IMR-90 (cell line): ENCODE measurements at regions not wholly inside any gene's neighbourhood (a gene's known extent, or its start where the extent isn't known, plus 50 kb on each side); places are given as distances from the start of the nearest gene placed in this dataset.

Source experiments
- ATAC-seq: fragments of 200-7000 bp; cut with Tn5 transposase; 2 replicates; pipeline ENCODE4 v1.9.1; 2020; ENCODE audit warnings: low read depth, mild to moderate bottlenecking, moderate library complexity
- BruUV-seq: library from RNA; stranded (reverse); fragments of 400-500 nt; replicated peaks from 2 replicates; lab custom pipeline; 2021; lab: Mats Ljungman, UMichigan
- CTCF ChIA-PET: fragments of 300-600 bp; formaldehyde crosslinking; extraction: SDS; loops from one replicate; lab custom pipeline; 2021; ENCODE audit warnings: antibody characterized with exemption; lab: Yijun Ruan, JAX
- POLR2A ChIA-PET: fragments of 300-600 bp; sonication (Branson Sonifier 250); formaldehyde crosslinking; loops from one replicate; lab custom pipeline; 2022; ENCODE audit warnings: antibody characterized with exemption; ENCODE audit not compliant: unreplicated experiment; lab: Charles Lee
- DNase-seq: peaks from one replicate; pipeline ENCODE4 v3.0.0; 2013
- H2AFZ ChIP-seq: replicated peaks from 2 replicates; pipeline ENCODE3; 2013; ENCODE audit warnings: low read length, mild to moderate bottlenecking; ENCODE audit not compliant: poor library complexity
- H2AK5ac ChIP-seq: 2 replicates; pipeline ENCODE4 v1.6.1; 2013; ENCODE audit warnings: low read depth, low read length, inconsistent platforms
- H2AK9ac ChIP-seq: replicated peaks from 2 replicates; pipeline ENCODE3; 2013; ENCODE audit warnings: mild to moderate bottlenecking, low read depth, low read length, moderate library complexity; ENCODE audit not compliant: poor library complexity
- H2BK120ac ChIP-seq: 2 replicates; pipeline ENCODE4 v1.6.1; 2013; ENCODE audit warnings: low read depth, low read length, inconsistent platforms
- H2BK15ac ChIP-seq: 3 replicates; pipeline ENCODE4 v1.6.1; 2013; ENCODE audit warnings: low read depth, low read length, inconsistent platforms
- H2BK20ac ChIP-seq: 2 replicates; pipeline ENCODE4 v1.6.1; 2013; ENCODE audit warnings: low read depth, mild to moderate bottlenecking, inconsistent platforms, low read length, moderate library complexity
- H2BK5ac ChIP-seq: 2 replicates; pipeline ENCODE4 v1.6.1; 2013; ENCODE audit warnings: mild to moderate bottlenecking, low read depth, low read length, inconsistent platforms; ENCODE audit not compliant: poor library complexity, severe bottlenecking
- H3K14ac ChIP-seq: replicated peaks from 2 replicates; pipeline ENCODE4 v1.6.1; 2013; ENCODE audit warnings: low read depth, low read length, inconsistent platforms
- H3K18ac ChIP-seq: 2 replicates; pipeline ENCODE4 v1.6.1; 2013; ENCODE audit warnings: low read depth, low read length, control low read depth
- H3K23ac ChIP-seq: 2 replicates; pipeline ENCODE4 v1.6.1; 2013; ENCODE audit warnings: low read depth, low read length, inconsistent platforms
- H3K27ac ChIP-seq: 2 replicates; pipeline ENCODE4 v1.5.1; 2013; ENCODE audit warnings: mild to moderate bottlenecking, control low read depth, low read length; ENCODE audit not compliant: insufficient read depth
- H3K27me3 ChIP-seq: 2 replicates; pipeline ENCODE4 v1.6.1; 2013; ENCODE audit warnings: low read length; ENCODE audit not compliant: control insufficient read depth, insufficient read depth
- H3K36me3 ChIP-seq: 2 replicates; pipeline ENCODE4 v1.6.1; 2013; ENCODE audit warnings: low read length, mixed read lengths; ENCODE audit not compliant: control insufficient read depth, insufficient read depth
- H3K4ac ChIP-seq: 2 replicates; pipeline ENCODE4 v1.6.1; 2013; ENCODE audit warnings: low read depth, low read length, inconsistent platforms
- H3K4me1 ChIP-seq: 2 replicates; pipeline ENCODE4 v1.6.1; 2013; ENCODE audit warnings: low read length, mixed read lengths; ENCODE audit not compliant: control insufficient read depth, insufficient read depth
- H3K4me2 ChIP-seq: 2 replicates; pipeline ENCODE4 v1.6.1; 2013; ENCODE audit warnings: low read depth, mild to moderate bottlenecking, control low read depth, low read length, moderate library complexity
- H3K4me3 ChIP-seq: 2 replicates; pipeline ENCODE4 v1.5.1; 2013; ENCODE audit warnings: low read depth, mild to moderate bottlenecking, control low read depth, low read length, moderate library complexity; ENCODE audit not compliant: insufficient read depth
- H3K56ac ChIP-seq: 2 replicates; pipeline ENCODE4 v1.6.1; 2013; ENCODE audit warnings: low read length, inconsistent platforms; ENCODE audit not compliant: insufficient read depth; ENCODE audit errors: extremely low read depth
- H3K79me1 ChIP-seq, 2 experiments: 2 replicates each; pipeline ENCODE4 v1.6.1; 2013; ENCODE audit warnings: low read length in 2 of 2, inconsistent platforms in 1 of 2, low read depth in 1 of 2
- H3K9ac ChIP-seq: 2 replicates; pipeline ENCODE4 v1.6.1; 2013; ENCODE audit warnings: low read depth, low read length, control low read depth
- H3K9me1 ChIP-seq: 2 replicates; pipeline ENCODE4 v1.6.1; 2013; ENCODE audit warnings: low read length, inconsistent platforms; ENCODE audit not compliant: insufficient read depth
- H3K9me3 ChIP-seq: 2 replicates; pipeline ENCODE4 v1.6.1; 2013; ENCODE audit warnings: low read length; ENCODE audit not compliant: control insufficient read depth, insufficient read depth
- H4K20me1 ChIP-seq: 2 replicates; pipeline ENCODE4 v1.6.1; 2013; ENCODE audit warnings: low read length, inconsistent platforms; ENCODE audit not compliant: insufficient read depth
- H4K5ac ChIP-seq: 2 replicates; pipeline ENCODE4 v1.6.1; 2013; ENCODE audit warnings: mild to moderate bottlenecking, low read depth, low read length, control low read depth
- H4K8ac ChIP-seq, 2 experiments: 2 replicates each; pipeline ENCODE4 v1.6.1; 2013; ENCODE audit warnings: low read depth in 2 of 2, low read length in 2 of 2, control low read depth in 1 of 2, inconsistent platforms in 1 of 2
- H4K91ac ChIP-seq: 2 replicates; pipeline ENCODE4 v1.6.1; 2013; ENCODE audit warnings: low read depth, low read length, inconsistent platforms; ENCODE audit not compliant: insufficient read depth
- BHLHE40 ChIP-seq: fragments of 150-350 bp; IDR thresholded peaks from 2 replicates; pipeline ENCODE4 v1.6.1; 2016; ENCODE audit warnings: mild to moderate bottlenecking, low read depth, low read length
- CEBPB ChIP-seq: IDR thresholded peaks from 2 replicates; pipeline ENCODE4 v1.6.1; 2012; ENCODE audit warnings: low read depth, low read length, improper control_type of control experiment
- CHD1 ChIP-seq: IDR thresholded peaks from 2 replicates; pipeline ENCODE4 v1.6.1; 2012; ENCODE audit warnings: low read depth, low read length, improper control_type of control experiment
- CTCF ChIP-seq: conservative IDR thresholded peaks from 2 replicates; pipeline ENCODE4 v1.5.1; 2012; ENCODE audit warnings: mild to moderate bottlenecking, low read depth, low read length, improper control_type of control experiment
- FOS ChIP-seq: fragments of 150-350 bp; IDR thresholded peaks from 2 replicates; pipeline ENCODE4 v1.6.1; 2016; ENCODE audit warnings: low read depth, low read length
- MAFK ChIP-seq: IDR thresholded peaks from 2 replicates; pipeline ENCODE4 v1.6.1; 2012; ENCODE audit warnings: low read depth, low read length, improper control_type of control experiment
- POLR2A ChIP-seq: IDR thresholded peaks from 2 replicates; pipeline ENCODE4 v1.6.1; 2012; ENCODE audit warnings: mild to moderate bottlenecking, low read depth, low read length
- RCOR1 ChIP-seq: IDR thresholded peaks from 2 replicates; pipeline ENCODE4 v1.6.1; 2012; ENCODE audit warnings: mild to moderate bottlenecking, low read length, improper control_type of control experiment; ENCODE audit not compliant: insufficient replicate concordance
- RFX5 ChIP-seq: IDR thresholded peaks from 2 replicates; pipeline ENCODE4 v1.8.0; 2012; ENCODE audit warnings: low read depth, mild to moderate bottlenecking, low read length, moderate library complexity
- SMC3 ChIP-seq: fragments of 150-350 bp; IDR thresholded peaks from 2 replicates; pipeline ENCODE4 v1.6.1; 2016; ENCODE audit warnings: low read depth, mild to moderate bottlenecking, antibody characterized with exemption, low read length, moderate library complexity
- USF2 ChIP-seq: fragments of 150-350 bp; IDR thresholded peaks from 2 replicates; pipeline ENCODE4 v1.6.1; 2017; ENCODE audit warnings: mild to moderate bottlenecking, antibody characterized with exemption, low read length, low read depth
- WGBS, 2 experiments: methylation state at CpG; one replicate each; pipeline versions ENCODE4 v1.1.5 to v1.1.7; 2013; ENCODE audit warnings: missing lambda C conversion rate in 2 of 2; ENCODE audit not compliant: insufficient read length in 1 of 2; ENCODE audit errors: extremely low coverage in 2 of 2; 5-methylcytosine and 5-hydroxymethylcytosine counted together
- dilution Hi-C: fragments of 300-500 bp; cut with HindIII; formaldehyde crosslinking; loops from one replicate; pipeline ENCODE4 v1.14.3; 2018; ENCODE audit warnings: low sequenced_read_pairs; ENCODE audit not compliant: unreplicated experiment
- in situ Hi-C: fragments of 300-500 bp; cut with MboI; formaldehyde crosslinking; loops from 3 replicates; pipeline ENCODE4 v1.14.3; 2019; ENCODE audit warnings: low sequenced_read_pairs, inconsistent platforms, mixed read lengths
- intact Hi-C: fragments of 100-400 bp; cut with micrococcal nuclease; formaldehyde crosslinking; loops from 2 replicates; pipeline ENCODE4 v1.10.0; 2022
- TF ChIP-seq, protein P1 (sequence below): fragments of 150-350 bp; IDR thresholded peaks from 2 replicates; pipeline ENCODE4 v1.6.1; 2016; ENCODE audit warnings: low read depth, mild to moderate bottlenecking, low read length, moderate library complexity, borderline replicate concordance

- ChIA-PET CTCF (no interaction called here), POLR2A (no interaction called here)
- no peak overlapping the region for H3K56ac ChIP-seq
- intact Hi-C loops = no loop called here
- DNase-seq (no peak), ATAC-seq (no peak)
- in situ Hi-C loops = no loop called here
- H4K20me1 ChIP-seq = no peaks in the 10 kb centered on the region
- no peak overlapping the region for H2BK15ac ChIP-seq
- H3K9me1 ChIP-seq = peaks cover 4% of the 10 kb centered on the region
- H3K79me1 ChIP-seq = no peaks in the 10 kb centered on the region
- no peak overlapping the region for H2BK20ac ChIP-seq
- no peaks in the 10 kb centered on the region for H3K36me3 ChIP-seq
- TF ChIP-seq CHD1 (no peak), CTCF (no peak), RCOR1 (no peak), CEBPB (no peak), SMC3 (no peak), FOS (no peak), RFX5 (no peak), POLR2A (no peak), USF2 (no peak), BHLHE40 (no peak), MAFK (no peak)
- TF ChIP-seq, protein P1, sequence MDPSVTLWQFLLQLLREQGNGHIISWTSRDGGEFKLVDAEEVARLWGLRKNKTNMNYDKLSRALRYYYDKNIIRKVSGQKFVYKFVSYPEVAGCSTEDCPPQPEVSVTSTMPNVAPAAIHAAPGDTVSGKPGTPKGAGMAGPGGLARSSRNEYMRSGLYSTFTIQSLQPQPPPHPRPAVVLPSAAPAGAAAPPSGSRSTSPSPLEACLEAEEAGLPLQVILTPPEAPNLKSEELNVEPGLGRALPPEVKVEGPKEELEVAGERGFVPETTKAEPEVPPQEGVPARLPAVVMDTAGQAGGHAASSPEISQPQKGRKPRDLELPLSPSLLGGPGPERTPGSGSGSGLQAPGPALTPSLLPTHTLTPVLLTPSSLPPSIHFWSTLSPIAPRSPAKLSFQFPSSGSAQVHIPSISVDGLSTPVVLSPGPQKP = no peak
- H3K18ac ChIP-seq = no peak overlapping the region
- H3K4me3 ChIP-seq = no peak overlapping the region
- no peaks in the 10 kb centered on the region for H3K27me3 ChIP-seq
- H3K4me1 ChIP-seq = peaks cover 2% of the 10 kb centered on the region; the same call in 1 of the 2 replicates
- no peak overlapping the region for H4K8ac ChIP-seq
- no TSS peak for BruUV-seq
- no peak overlapping the region for H3K9ac ChIP-seq
- H4K91ac ChIP-seq = no peak overlapping the region
- no peak overlapping the region for H2AFZ ChIP-seq
- H2BK5ac ChIP-seq = no peak overlapping the region
- no peak overlapping the region for H2BK120ac ChIP-seq
- peaks cover 5% of the 10 kb centered on the region; the same call in 1 of the 2 replicates for H3K9me3 ChIP-seq
- no peak overlapping the region for H4K5ac ChIP-seq
- no peak overlapping the region for H3K14ac ChIP-seq
- no peak overlapping the region for H3K4ac ChIP-seq
- H2AK5ac ChIP-seq = no peak overlapping the region
- H2AK9ac ChIP-seq = no peak overlapping the region
- dilution Hi-C loops = no loop called here
- no peak overlapping the region for H3K27ac ChIP-seq
- WGBS, 2 experiments = 59% methylated on average over 2 of the region's 6 CpGs; no CpG with 5 or more reads in 1 of the 2 experiments
- H3K4me2 ChIP-seq = no peak overlapping the region
- H3K23ac ChIP-seq = no peak overlapping the region
Measured at GRCh38 chr18:28804512-28805202, 627.7 kb upstream of the CDH2 start.
